ENCODE measurements at regions not wholly inside any gene's neighbourhood (a gene's known extent, or its start where the extent isn't known, plus 50 kb on each side); places are given as distances from the start of the nearest gene placed in this dataset.

DNA sequence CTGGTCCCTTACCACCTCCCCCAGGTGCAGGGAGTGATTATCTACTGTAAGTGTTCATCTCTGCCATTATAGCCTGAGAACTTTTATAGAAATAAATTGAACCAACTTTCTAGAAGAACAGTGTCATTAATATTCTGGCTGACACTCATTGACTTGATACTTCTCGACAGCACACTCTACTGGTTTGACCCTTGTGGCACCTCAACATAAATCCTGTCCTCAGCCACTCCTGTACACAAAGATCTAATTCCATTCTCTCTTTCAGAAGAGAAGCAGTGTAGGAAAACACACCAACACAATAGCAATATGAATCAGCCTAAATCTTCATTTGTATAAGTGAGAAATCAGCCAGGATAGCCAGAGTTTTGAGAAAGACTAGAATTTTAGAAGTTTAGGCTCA is 417.7 kb downstream of the TAF11L14 start:
- H3K36me3 Mint-ChIP-seq (ENCODE audit: insufficient read depth), result no peaks in the 10 kb centered on the region
- peaks cover 13% of the 10 kb centered on the region for H3K4me1 Mint-ChIP-seq (ENCODE audit: low read depth)
- no peaks in the 10 kb centered on the region for H3K27me3 Mint-ChIP-seq
- no peak overlapping the region for H3K4me3 Mint-ChIP-seq (ENCODE audit: low read depth)
- no peaks in the 10 kb centered on the region for H3K9me3 Mint-ChIP-seq (ENCODE audit: low read depth)
- H3K27ac Mint-ChIP-seq, result no peak overlapping the region
- DNase-seq (ENCODE audit: low spot score, unreplicated experiment), result no peak
- TF ChIP-seq, protein P1, sequence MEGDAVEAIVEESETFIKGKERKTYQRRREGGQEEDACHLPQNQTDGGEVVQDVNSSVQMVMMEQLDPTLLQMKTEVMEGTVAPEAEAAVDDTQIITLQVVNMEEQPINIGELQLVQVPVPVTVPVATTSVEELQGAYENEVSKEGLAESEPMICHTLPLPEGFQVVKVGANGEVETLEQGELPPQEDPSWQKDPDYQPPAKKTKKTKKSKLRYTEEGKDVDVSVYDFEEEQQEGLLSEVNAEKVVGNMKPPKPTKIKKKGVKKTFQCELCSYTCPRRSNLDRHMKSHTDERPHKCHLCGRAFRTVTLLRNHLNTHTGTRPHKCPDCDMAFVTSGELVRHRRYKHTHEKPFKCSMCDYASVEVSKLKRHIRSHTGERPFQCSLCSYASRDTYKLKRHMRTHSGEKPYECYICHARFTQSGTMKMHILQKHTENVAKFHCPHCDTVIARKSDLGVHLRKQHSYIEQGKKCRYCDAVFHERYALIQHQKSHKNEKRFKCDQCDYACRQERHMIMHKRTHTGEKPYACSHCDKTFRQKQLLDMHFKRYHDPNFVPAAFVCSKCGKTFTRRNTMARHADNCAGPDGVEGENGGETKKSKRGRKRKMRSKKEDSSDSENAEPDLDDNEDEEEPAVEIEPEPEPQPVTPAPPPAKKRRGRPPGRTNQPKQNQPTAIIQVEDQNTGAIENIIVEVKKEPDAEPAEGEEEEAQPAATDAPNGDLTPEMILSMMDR (IDR thresholded peaks at IDR 0.05; ENCODE audit: unreplicated experiment), result no peak

DNA sequence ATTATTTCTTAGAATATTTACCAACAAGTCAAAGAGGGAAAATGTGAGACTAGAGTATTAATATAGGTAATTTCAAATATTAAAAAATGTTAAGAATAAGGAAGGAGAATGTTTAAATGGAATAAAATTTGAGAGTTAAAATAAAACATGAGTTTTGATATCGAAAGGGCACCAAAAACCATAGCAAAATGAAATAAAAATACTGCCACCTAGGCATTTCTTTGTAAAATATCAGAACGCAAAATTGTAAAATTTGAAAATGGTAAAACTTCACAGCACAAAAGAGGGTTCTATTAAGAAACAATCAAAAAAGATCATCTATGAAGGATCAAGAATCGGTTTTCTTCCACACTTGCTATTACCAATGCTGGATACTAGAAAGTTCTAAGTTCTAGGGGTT is 418.3 kb downstream of the TAF11L14 start:
- Mint-ChIP-seq H3K27ac (no peak overlapping the region), H3K9me3 (ENCODE audit: low read depth) (no peaks in the 10 kb centered on the region), H3K4me3 (ENCODE audit: low read depth) (no peak overlapping the region), H3K4me1 (ENCODE audit: low read depth) (peaks cover 13% of the 10 kb centered on the region), H3K27me3 (no peaks in the 10 kb centered on the region), H3K36me3 (ENCODE audit: insufficient read depth) (no peaks in the 10 kb centered on the region)
- no peak for DNase-seq (ENCODE audit: low spot score, unreplicated experiment)
- TF ChIP-seq, protein P1 (IDR thresholded peaks at IDR 0.05; ENCODE audit: unreplicated experiment), result no peak

DNA sequence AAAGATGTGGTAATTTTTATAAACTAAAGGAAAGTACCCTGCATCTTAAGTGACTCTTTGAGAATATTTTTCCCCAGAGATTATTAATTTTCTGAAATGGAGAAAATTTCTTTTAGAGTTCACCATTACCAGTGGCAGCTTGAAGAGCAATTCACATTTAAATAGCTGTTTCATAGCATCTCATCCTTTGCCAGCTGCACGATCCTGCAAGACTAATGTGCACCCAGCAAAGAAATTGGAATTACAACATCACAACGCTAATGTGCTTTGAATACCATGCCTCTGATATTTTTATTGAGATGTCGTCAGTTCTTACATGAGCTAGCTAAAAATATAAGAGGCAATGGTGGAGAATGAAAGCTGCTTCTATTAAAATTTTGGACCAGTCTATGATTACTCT is 423.5 kb downstream of the TAF11L14 start:
- no peak overlapping the region for H3K4me3 Mint-ChIP-seq (ENCODE audit: low read depth)
- H3K4me1 Mint-ChIP-seq (ENCODE audit: low read depth), result no peaks in the 10 kb centered on the region
- H3K9me3 Mint-ChIP-seq (ENCODE audit: low read depth), result no peaks in the 10 kb centered on the region
- H3K27me3 Mint-ChIP-seq, result no peaks in the 10 kb centered on the region
- DNase-seq (ENCODE audit: low spot score, unreplicated experiment), result no peak
- H3K27ac Mint-ChIP-seq, result no peak overlapping the region
- TF ChIP-seq, protein P1 (IDR thresholded peaks at IDR 0.05; ENCODE audit: unreplicated experiment), result no peak
- H3K36me3 Mint-ChIP-seq (ENCODE audit: insufficient read depth), result no peaks in the 10 kb centered on the region

DNA sequence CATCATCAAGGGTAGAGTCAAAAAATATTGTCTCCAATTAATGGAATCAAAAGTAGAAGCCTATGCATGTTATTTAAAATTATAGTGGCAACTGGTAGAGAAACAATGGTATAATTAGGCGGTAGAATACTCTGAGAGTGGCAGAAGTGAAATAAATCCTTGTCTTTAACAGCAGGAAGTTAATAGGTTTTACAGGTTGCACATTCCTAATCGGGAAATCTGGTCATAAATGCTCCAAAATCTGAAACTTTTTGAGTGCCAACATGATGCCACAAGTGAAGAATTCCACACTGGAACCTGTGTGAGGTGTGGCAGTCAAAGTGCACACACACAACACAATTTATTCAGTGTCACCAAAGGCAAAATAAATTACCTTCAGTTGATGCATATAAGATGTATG is 433.4 kb downstream of the TAF11L14 start:
- Mint-ChIP-seq H3K4me3 (ENCODE audit: low read depth) (no peak overlapping the region), H3K27ac (no peak overlapping the region), H3K36me3 (ENCODE audit: insufficient read depth) (no peaks in the 10 kb centered on the region), H3K27me3 (no peaks in the 10 kb centered on the region), H3K9me3 (ENCODE audit: low read depth) (no peaks in the 10 kb centered on the region), H3K4me1 (ENCODE audit: low read depth) (no peaks in the 10 kb centered on the region)
- no peak for DNase-seq (ENCODE audit: low spot score, unreplicated experiment)
- TF ChIP-seq, protein P1 (IDR thresholded peaks at IDR 0.05; ENCODE audit: unreplicated experiment), result no peak

DNA sequence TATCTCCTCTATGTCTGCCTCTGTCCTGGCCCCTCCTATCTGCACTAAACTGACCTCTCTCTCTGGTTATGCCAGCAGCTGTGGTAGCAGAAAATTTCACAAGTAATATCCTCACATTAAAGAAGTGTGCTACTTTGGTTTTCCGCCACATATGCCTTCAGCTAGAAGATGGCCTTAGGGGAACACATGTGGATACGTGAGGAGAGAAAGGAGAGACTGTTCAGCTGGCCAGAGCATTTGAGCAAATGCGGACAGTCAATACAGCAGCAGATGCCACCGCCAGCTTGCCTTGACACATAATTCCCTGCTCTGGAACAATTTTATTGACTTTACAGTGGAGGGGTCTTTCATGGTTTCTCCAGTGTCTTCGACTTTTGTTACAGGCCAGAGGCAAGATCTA is 434.6 kb downstream of the TAF11L14 start:
- Mint-ChIP-seq H3K27ac (no peak overlapping the region), H3K9me3 (ENCODE audit: low read depth) (no peaks in the 10 kb centered on the region), H3K27me3 (no peaks in the 10 kb centered on the region), H3K4me3 (ENCODE audit: low read depth) (no peak overlapping the region), H3K4me1 (ENCODE audit: low read depth) (no peaks in the 10 kb centered on the region), H3K36me3 (ENCODE audit: insufficient read depth) (no peaks in the 10 kb centered on the region)
- TF ChIP-seq, protein P1 (IDR thresholded peaks at IDR 0.05; ENCODE audit: unreplicated experiment), result no peak
- DNase-seq (ENCODE audit: low spot score, unreplicated experiment), result no peak

Measured in progenitor cell of endocrine pancreas (in vitro differentiated cells).